SK-N-SH treated with all-trans-retinoic acid at 6 μM for 48 hours (cell line): ENCODE measurements at regions not wholly inside any gene's neighbourhood (a gene's known extent, or its start where the extent isn't known, plus 50 kb on each side); places are given as distances from the start of the nearest gene placed in this dataset.

Experiments
- ATAC-seq: fragments of 200-7000 bp; cut with Tn5 transposase; 3 replicates; pipeline ENCODE4 v1.9.1; 2020; ENCODE audit warnings: mild to moderate bottlenecking, moderate library complexity
- ARNTL ChIP-seq: fragments of 450-650 bp; formaldehyde crosslinking; IDR thresholded peaks from 2 replicates; pipeline ENCODE4 v1.5.0; 2020; ENCODE audit warnings: low read depth, mild to moderate bottlenecking, moderate library complexity, borderline replicate concordance
- BACH2 ChIP-seq: fragments of 250-450 bp; sonication (Bioruptor Pico); IDR thresholded peaks from 2 replicates; pipeline ENCODE4 v1.9.0; 2021; ENCODE audit warnings: mild to moderate bottlenecking, borderline replicate concordance
- CSDC2 ChIP-seq: fragments of 250-450 bp; sonication (Bioruptor Pico); IDR thresholded peaks from 2 replicates; pipeline ENCODE4 v1.5.0; 2020; ENCODE audit warnings: mild to moderate bottlenecking, moderate library complexity
- CSRNP3 ChIP-seq: fragments of 250-450 bp; sonication (Bioruptor Pico); IDR thresholded peaks from 2 replicates; pipeline ENCODE4 v1.5.1; 2021; ENCODE audit warnings: mild to moderate bottlenecking, moderate library complexity
- ESRRG ChIP-seq: fragments of 250-450 bp; sonication (Bioruptor Pico); IDR thresholded peaks from 2 replicates; pipeline ENCODE4 v1.6.1; 2021; ENCODE audit warnings: mild to moderate bottlenecking
- GLIS3 ChIP-seq: fragments of 250-450 bp; sonication (Bioruptor Pico); IDR thresholded peaks from 2 replicates; pipeline ENCODE4 v1.5.0; 2020; ENCODE audit warnings: mild to moderate bottlenecking, moderate library complexity
- OSR1 ChIP-seq: fragments of 250-450 bp; sonication (Bioruptor Pico); IDR thresholded peaks from 2 replicates; pipeline ENCODE4 v1.8.0; 2022; ENCODE audit warnings: moderate library complexity, mild to moderate bottlenecking, inconsistent platforms
- POU6F1 ChIP-seq: fragments of 250-450 bp; sonication (Bioruptor Pico); IDR thresholded peaks from 2 replicates; pipeline ENCODE4 v1.8.0; 2021; ENCODE audit warnings: low read depth, mild to moderate bottlenecking, moderate library complexity, borderline replicate concordance
- PPARA ChIP-seq: fragments of 250-450 bp; sonication (Bioruptor Pico); IDR thresholded peaks from 2 replicates; pipeline ENCODE4 v1.5.0; 2020; ENCODE audit warnings: mild to moderate bottlenecking, borderline replicate concordance
- RARB ChIP-seq: fragments of 250-450 bp; sonication (Bioruptor Pico); IDR thresholded peaks from 2 replicates; pipeline ENCODE4 v1.8.0; 2021; ENCODE audit warnings: mild to moderate bottlenecking, moderate library complexity
- SNAI2 ChIP-seq: fragments of 250-450 bp; sonication (Bioruptor Pico); IDR thresholded peaks from 2 replicates; pipeline ENCODE4 v1.5.0; 2020; ENCODE audit warnings: mild to moderate bottlenecking, moderate library complexity
- TCF4 ChIP-seq: fragments of 250-450 bp; sonication (Bioruptor Pico); IDR thresholded peaks from 2 replicates; pipeline ENCODE4 v1.8.0; 2021; ENCODE audit warnings: mild to moderate bottlenecking, moderate library complexity, borderline replicate concordance
- TSHZ2 ChIP-seq: fragments of 250-450 bp; sonication (Bioruptor Pico); IDR thresholded peaks from 2 replicates; pipeline ENCODE4 v1.5.0; 2020; ENCODE audit warnings: mild to moderate bottlenecking, moderate library complexity
- ZC3H10 ChIP-seq: fragments of 250-450 bp; sonication (Bioruptor Pico); IDR thresholded peaks from 2 replicates; pipeline ENCODE4 v1.5.1; 2021; ENCODE audit warnings: mild to moderate bottlenecking, moderate library complexity
- ZFP3 ChIP-seq: fragments of 250-450 bp; sonication (Bioruptor Pico); IDR thresholded peaks from 2 replicates; pipeline ENCODE4 v1.5.0; 2020; ENCODE audit warnings: mild to moderate bottlenecking, moderate library complexity
- ZFP30 ChIP-seq: fragments of 450-650 bp; formaldehyde crosslinking; IDR thresholded peaks from 2 replicates; pipeline ENCODE4 v1.5.0; 2022; ENCODE audit warnings: mild to moderate bottlenecking, moderate library complexity
- ZNF70 ChIP-seq: fragments of 450-650 bp; formaldehyde crosslinking; IDR thresholded peaks from 2 replicates; pipeline ENCODE4 v1.5.0; 2020; ENCODE audit warnings: mild to moderate bottlenecking, moderate library complexity
- ZNF8 ChIP-seq: fragments of 450-650 bp; formaldehyde crosslinking; IDR thresholded peaks from 2 replicates; pipeline ENCODE4 v1.5.0; 2020; ENCODE audit warnings: mild to moderate bottlenecking, moderate library complexity
- TF ChIP-seq, protein P1 (sequence below): fragments of 250-450 bp; sonication (Bioruptor Pico); IDR thresholded peaks from 2 replicates; pipeline ENCODE4 v1.5.1; 2020; ENCODE audit warnings: low read depth, mild to moderate bottlenecking, moderate library complexity
- TF ChIP-seq, protein P2 (sequence below): fragments of 250-450 bp; sonication (Bioruptor Pico); IDR thresholded peaks from 2 replicates; pipeline ENCODE4 v1.8.0; 2020; ENCODE audit warnings: mild to moderate bottlenecking, moderate library complexity, borderline replicate concordance

- no peak for TF ChIP-seq ZFP30 (CRISPR knock-in tag)
- TF ChIP-seq ZNF8 (CRISPR knock-in tag) = no peak
- TF ChIP-seq SNAI2 (CRISPR knock-in tag) = no peak
- TF ChIP-seq OSR1 (CRISPR knock-in tag) = no peak
- TF ChIP-seq TCF4 = no peak
- no peak for TF ChIP-seq CSRNP3 (CRISPR knock-in tag)
- TF ChIP-seq POU6F1 (CRISPR knock-in tag) = no peak
- TF ChIP-seq CSDC2 = no peak
- no peak for TF ChIP-seq PPARA (CRISPR knock-in tag)
- TF ChIP-seq, protein P1, sequence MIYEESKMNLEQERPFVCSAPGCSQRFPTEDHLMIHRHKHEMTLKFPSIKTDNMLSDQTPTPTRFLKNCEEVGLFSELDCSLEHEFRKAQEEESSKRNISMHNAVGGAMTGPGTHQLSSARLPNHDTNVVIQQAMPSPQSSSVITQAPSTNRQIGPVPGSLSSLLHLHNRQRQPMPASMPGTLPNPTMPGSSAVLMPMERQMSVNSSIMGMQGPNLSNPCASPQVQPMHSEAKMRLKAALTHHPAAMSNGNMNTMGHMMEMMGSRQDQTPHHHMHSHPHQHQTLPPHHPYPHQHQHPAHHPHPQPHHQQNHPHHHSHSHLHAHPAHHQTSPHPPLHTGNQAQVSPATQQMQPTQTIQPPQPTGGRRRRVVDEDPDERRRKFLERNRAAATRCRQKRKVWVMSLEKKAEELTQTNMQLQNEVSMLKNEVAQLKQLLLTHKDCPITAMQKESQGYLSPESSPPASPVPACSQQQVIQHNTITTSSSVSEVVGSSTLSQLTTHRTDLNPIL (CRISPR knock-in tag) = no peak
- no peak for TF ChIP-seq GLIS3 (CRISPR knock-in tag)
- TF ChIP-seq, protein P2, sequence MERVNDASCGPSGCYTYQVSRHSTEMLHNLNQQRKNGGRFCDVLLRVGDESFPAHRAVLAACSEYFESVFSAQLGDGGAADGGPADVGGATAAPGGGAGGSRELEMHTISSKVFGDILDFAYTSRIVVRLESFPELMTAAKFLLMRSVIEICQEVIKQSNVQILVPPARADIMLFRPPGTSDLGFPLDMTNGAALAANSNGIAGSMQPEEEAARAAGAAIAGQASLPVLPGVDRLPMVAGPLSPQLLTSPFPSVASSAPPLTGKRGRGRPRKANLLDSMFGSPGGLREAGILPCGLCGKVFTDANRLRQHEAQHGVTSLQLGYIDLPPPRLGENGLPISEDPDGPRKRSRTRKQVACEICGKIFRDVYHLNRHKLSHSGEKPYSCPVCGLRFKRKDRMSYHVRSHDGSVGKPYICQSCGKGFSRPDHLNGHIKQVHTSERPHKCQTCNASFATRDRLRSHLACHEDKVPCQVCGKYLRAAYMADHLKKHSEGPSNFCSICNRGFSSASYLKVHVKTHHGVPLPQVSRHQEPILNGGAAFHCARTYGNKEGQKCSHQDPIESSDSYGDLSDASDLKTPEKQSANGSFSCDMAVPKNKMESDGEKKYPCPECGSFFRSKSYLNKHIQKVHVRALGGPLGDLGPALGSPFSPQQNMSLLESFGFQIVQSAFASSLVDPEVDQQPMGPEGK (CRISPR knock-in tag) = no peak
- TF ChIP-seq BACH2 (CRISPR knock-in tag) = no peak
- no peak for ATAC-seq
Observed at GRCh38 chr10:83806717-83807116, 332.6 kb upstream of the GHITM start.

GRCh38 chr10:83809001-83809400 lies 330.3 kb upstream of the GHITM start:
- no peak for ATAC-seq
- TF ChIP-seq GLIS3 (CRISPR knock-in tag) (no peak), ESRRG (CRISPR knock-in tag) (no peak), ZNF8 (CRISPR knock-in tag) (no peak)

DNA sequence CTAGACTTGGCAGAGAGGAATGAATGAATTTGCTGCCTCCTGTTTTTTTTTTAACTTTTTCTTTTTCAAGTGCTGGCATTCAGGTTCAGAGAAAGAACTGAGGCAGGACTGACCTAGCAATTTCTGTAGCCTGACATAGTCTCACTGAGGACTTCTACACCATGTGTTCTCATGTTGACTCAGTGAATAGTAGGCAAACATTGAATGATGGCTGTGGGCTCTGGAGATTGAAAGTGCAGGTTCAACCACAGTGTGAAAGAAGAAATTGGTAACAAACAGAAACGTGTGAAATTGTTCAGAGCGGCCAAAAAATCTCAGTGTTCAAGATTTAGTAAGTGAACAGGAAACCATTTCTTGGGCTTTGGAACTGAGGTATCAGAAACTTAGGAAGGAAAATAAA lies 322.4 kb upstream of the GHITM start:
- no peak for TF ChIP-seq ZFP30 (CRISPR knock-in tag)
- TF ChIP-seq CSDC2 = no peak
- ATAC-seq = no peak

DNA sequence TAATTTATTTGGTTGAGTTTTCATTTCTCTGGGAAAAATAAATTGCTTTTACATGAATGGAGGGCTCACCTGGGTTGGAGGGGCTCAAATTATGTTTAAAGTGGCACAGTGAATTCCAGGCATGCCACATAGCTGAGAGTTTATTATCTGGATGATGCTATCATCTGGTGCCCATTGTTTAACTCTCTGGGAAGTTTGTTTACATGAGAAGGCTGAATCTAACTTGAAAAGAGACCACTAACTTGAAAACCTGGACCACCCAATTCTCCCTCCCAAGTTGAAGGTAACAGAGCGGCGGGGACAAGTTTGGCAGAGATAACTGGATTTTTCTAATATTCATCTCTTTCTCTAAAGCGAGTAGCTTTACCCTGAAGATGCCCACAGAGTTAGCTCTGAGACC lies 321.5 kb upstream of the GHITM start:
- ATAC-seq = no peak
- no peak for TF ChIP-seq CSDC2
- no peak for TF ChIP-seq RARB (CRISPR knock-in tag)
- no peak for TF ChIP-seq SNAI2 (CRISPR knock-in tag)
- TF ChIP-seq GLIS3 (CRISPR knock-in tag) = no peak
- TF ChIP-seq POU6F1 (CRISPR knock-in tag) = no peak
- no peak for TF ChIP-seq CSRNP3 (CRISPR knock-in tag)
- no peak for TF ChIP-seq ZC3H10 (CRISPR knock-in tag)
- no peak for TF ChIP-seq ARNTL (CRISPR knock-in tag)
- TF ChIP-seq, protein P2 (CRISPR knock-in tag) = no peak
- no peak for TF ChIP-seq ZNF70 (CRISPR knock-in tag)
- TF ChIP-seq PPARA (CRISPR knock-in tag) = no peak
- TF ChIP-seq ZFP3 (CRISPR knock-in tag) = no peak
- TF ChIP-seq TSHZ2 (CRISPR knock-in tag) = no peak
- no peak for TF ChIP-seq OSR1 (CRISPR knock-in tag)
- TF ChIP-seq ZFP30 (CRISPR knock-in tag) = no peak
- TF ChIP-seq ZNF8 (CRISPR knock-in tag) = no peak
- TF ChIP-seq BACH2 (CRISPR knock-in tag) = no peak
- TF ChIP-seq ESRRG (CRISPR knock-in tag) = no peak
